ENCODE measurements at regions not wholly inside any gene's neighbourhood (a gene's known extent, or its start where the extent isn't known, plus 50 kb on each side); places are given as distances from the start of the nearest gene placed in this dataset.

- DNase-seq (ENCODE audit: low spot score): no peak
These were observed 50.7 kb upstream of the TNFRSF21 start for GRCh38 chr6:47360388-47360787.

- DNase-seq (ENCODE audit: low spot score): no peak
These were observed 53.3 kb upstream of the TNFRSF21 start for GRCh38 chr6:47362857-47363461.

GRCh38 chr6:47363736-47364135 is 54.0 kb upstream of the TNFRSF21 start:
- no peak for DNase-seq (ENCODE audit: low spot score)

GRCh38 chr6:47366335-47366890 is 56.7 kb upstream of the TNFRSF21 start:
- no peak for DNase-seq (ENCODE audit: low spot score)

- DNase-seq (ENCODE audit: low spot score): no peak
These were observed 61.6 kb upstream of the TNFRSF21 start for GRCh38 chr6:47371139-47371869.

GRCh38 chr6:47371870-47372255 is 62.2 kb upstream of the TNFRSF21 start:
- no peak for DNase-seq (ENCODE audit: low spot score)

- DNase-seq (ENCODE audit: low spot score): no peak
These were observed 62.6 kb upstream of the TNFRSF21 start for GRCh38 chr6:47372318-47372717.

- no peak for DNase-seq (ENCODE audit: low spot score)
These were observed 65.7 kb upstream of the TNFRSF21 start for GRCh38 chr6:47375426-47375825.

GRCh38 chr6:47376930-47377329 is 67.2 kb upstream of the TNFRSF21 start:
- DNase-seq (ENCODE audit: low spot score): no peak

GRCh38 chr6:47377971-47378370 is 68.3 kb upstream of the TNFRSF21 start:
- DNase-seq (ENCODE audit: low spot score): no peak

GRCh38 chr6:47379328-47379727 is 69.6 kb upstream of the TNFRSF21 start:
- DNase-seq (ENCODE audit: low spot score): no peak

- DNase-seq (ENCODE audit: low spot score): no peak
These were observed 70.5 kb upstream of the TNFRSF21 start for GRCh38 chr6:47380251-47380650.

GRCh38 chr6:47381036-47381435 is 71.3 kb upstream of the TNFRSF21 start:
- DNase-seq (ENCODE audit: low spot score): no peak

- no peak for DNase-seq (ENCODE audit: low spot score)
These were observed 73.7 kb upstream of the TNFRSF21 start for GRCh38 chr6:47383360-47383759.

- no peak for DNase-seq (ENCODE audit: low spot score)
These were observed 82.0 kb upstream of the TNFRSF21 start for GRCh38 chr6:47391675-47392074.

- no peak for DNase-seq (ENCODE audit: low spot score)
These were observed 82.5 kb upstream of the TNFRSF21 start for GRCh38 chr6:47392251-47392650.

GRCh38 chr6:47396401-47397069 is 81.1 kb upstream of the CD2AP start:
- DNase-seq (ENCODE audit: low spot score): no peak

GRCh38 chr6:47400581-47400980 is 77.0 kb upstream of the CD2AP start:
- no peak for DNase-seq (ENCODE audit: low spot score)

- no peak for DNase-seq (ENCODE audit: low spot score)
These were observed 75.5 kb upstream of the CD2AP start for GRCh38 chr6:47402081-47402480.

- no peak for DNase-seq (ENCODE audit: low spot score)
These were observed 74.5 kb upstream of the CD2AP start for GRCh38 chr6:47403056-47403455.

- DNase-seq (ENCODE audit: low spot score): no peak
These were observed 73.8 kb upstream of the CD2AP start for GRCh38 chr6:47403801-47404200.

GRCh38 chr6:47404435-47404834 is 73.2 kb upstream of the CD2AP start:
- no peak for DNase-seq (ENCODE audit: low spot score)

GRCh38 chr6:47405273-47405672 is 72.3 kb upstream of the CD2AP start:
- DNase-seq (ENCODE audit: low spot score): no peak

All from D341Med (cell line).